ENCODE measurements at regions not wholly inside any gene's neighbourhood (a gene's known extent, or its start where the extent isn't known, plus 50 kb on each side); places are given as distances from the start of the nearest gene placed in this dataset.

- no peak for TF ChIP-seq CTCF (IDR thresholded peaks at IDR 0.05)
These were observed 2584.1 kb upstream of the PCDH20 start for GRCh38 chr13:63999614-64000305.

GRCh38 chr13:63983366-63983765 lies 2567.7 kb upstream of the PCDH20 start:
- TF ChIP-seq CTCF (IDR thresholded peaks at IDR 0.05): no peak

GRCh38 chr13:63979951-63980350 lies 2564.3 kb upstream of the PCDH20 start:
- no peak for TF ChIP-seq CTCF (IDR thresholded peaks at IDR 0.05)

- TF ChIP-seq CTCF (IDR thresholded peaks at IDR 0.05): no peak
These were observed 2556.7 kb upstream of the PCDH20 start for GRCh38 chr13:63972328-63972727.

GRCh38 chr13:63954683-63955082 lies 2539.0 kb upstream of the PCDH20 start:
- TF ChIP-seq CTCF (IDR thresholded peaks at IDR 0.05): no peak

- no peak for TF ChIP-seq CTCF (IDR thresholded peaks at IDR 0.05)
These were observed 2532.4 kb upstream of the PCDH20 start for GRCh38 chr13:63948045-63948444.

GRCh38 chr13:63944911-63945310 lies 2529.3 kb upstream of the PCDH20 start:
- no peak for TF ChIP-seq CTCF (IDR thresholded peaks at IDR 0.05)

GRCh38 chr13:63942372-63942771 lies 2526.7 kb upstream of the PCDH20 start:
- no peak for TF ChIP-seq CTCF (IDR thresholded peaks at IDR 0.05)

Data from LNCAP (cell line).